Endodermal cell (in vitro differentiated cells): ENCODE measurements at regions not wholly inside any gene's neighbourhood (a gene's known extent, or its start where the extent isn't known, plus 50 kb on each side); places are given as distances from the start of the nearest gene placed in this dataset.
A peak's percentile ranks its signal among the peaks of the same experiment; 100 is the strongest.

Experiments used
- DNase-seq: peaks from one replicate; pipeline ENCODE4 v3.0.0-alpha.2; 2017
- H3K27ac ChIP-seq: 2 replicates; pipeline ENCODE4 v1.5.1; 2013; ENCODE audit warnings: mild to moderate bottlenecking, low read depth, low read length, moderate library complexity
- H3K27me3 ChIP-seq: 2 replicates; pipeline ENCODE4 v1.6.1; 2013; ENCODE audit warnings: mild to moderate bottlenecking, low read length, moderate library complexity; ENCODE audit not compliant: insufficient read depth, control insufficient read depth, poor library complexity, severe bottlenecking
- H3K36me3 ChIP-seq: 2 replicates; pipeline ENCODE4 v1.7.0; 2013; ENCODE audit warnings: mild to moderate bottlenecking, low read length, moderate library complexity; ENCODE audit not compliant: control insufficient read depth, insufficient read depth
- H3K4me1 ChIP-seq: one replicate; pipeline ENCODE4 v1.7.0; 2013; ENCODE audit warnings: low read length; ENCODE audit not compliant: control insufficient read depth, insufficient read depth
- H3K4me3 ChIP-seq: 2 replicates; pipeline ENCODE4 v1.5.1; 2013; ENCODE audit warnings: mild to moderate bottlenecking, low read length, moderate library complexity
- H3K9ac ChIP-seq: 2 replicates; pipeline ENCODE4 v1.6.1; 2013; ENCODE audit warnings: mild to moderate bottlenecking, low read length, moderate library complexity; ENCODE audit not compliant: poor library complexity, severe bottlenecking; ENCODE audit errors: extremely low read depth
- H3K9me3 ChIP-seq: 2 replicates; pipeline ENCODE4 v1.6.1; 2013; ENCODE audit warnings: mild to moderate bottlenecking, low read length, moderate library complexity; ENCODE audit not compliant: control insufficient read depth
- H3K27ac Mint-ChIP-seq: 2 replicates; pipeline ENCODE4 v1.8.0; 2020; ENCODE audit warnings: mixed read lengths
- H3K27me3 Mint-ChIP-seq: 2 replicates; pipeline ENCODE4 v1.8.0; 2021; ENCODE audit warnings: mild to moderate bottlenecking, mixed read lengths; ENCODE audit not compliant: insufficient read depth
- H3K36me3 Mint-ChIP-seq: 2 replicates; pipeline ENCODE4 v1.8.0; 2020; ENCODE audit warnings: low read depth, mixed read lengths
- H3K4me1 Mint-ChIP-seq: 2 replicates; pipeline ENCODE4 v1.8.0; 2020; ENCODE audit warnings: mixed read lengths
- H3K4me3 Mint-ChIP-seq: 2 replicates; pipeline ENCODE4 v1.8.0; 2020; ENCODE audit warnings: mild to moderate bottlenecking, moderate library complexity, mixed read lengths
- H3K9me3 Mint-ChIP-seq: 2 replicates; pipeline ENCODE4 v1.8.0; 2020; ENCODE audit warnings: mild to moderate bottlenecking, mixed read lengths
- WGBS, 2 experiments: methylation state at CpG; one replicate each; pipeline versions ENCODE4 v1.1.5 to v1.1.7; 2013; ENCODE audit warnings: missing lambda C conversion rate in 2 of 2, mixed read lengths in 1 of 2; ENCODE audit not compliant: insufficient coverage in 1 of 2, insufficient read length in 1 of 2; 5-methylcytosine and 5-hydroxymethylcytosine counted together
- TF ChIP-seq, protein P1 (sequence below): fragments of 200-600 bp; sonication (generic); conservative IDR thresholded peaks from 2 replicates; pipeline ENCODE4 v1.5.0; 2021; ENCODE audit warnings: antibody characterized with exemption, mild to moderate bottlenecking

GRCh38 chr7:123060446-123060845 is 64.9 kb upstream of the TAS2R16 start:
- H3K4me3 Mint-ChIP-seq, result no peak overlapping the region
- H3K27me3 ChIP-seq, result no peaks in the 10 kb centered on the region
- no peaks in the 10 kb centered on the region for H3K36me3 Mint-ChIP-seq

GRCh38 chr7:123057911-123058310 is 62.4 kb upstream of the TAS2R16 start:
- Mint-ChIP-seq H3K27ac (no peak overlapping the region), H3K27me3 (no peaks in the 10 kb centered on the region), H3K36me3 (no peaks in the 10 kb centered on the region), H3K4me1 (peaks cover 3% of the 10 kb centered on the region), H3K9me3 (no peaks in the 10 kb centered on the region), H3K4me3 (no peak overlapping the region)
- TF ChIP-seq, protein P1, sequence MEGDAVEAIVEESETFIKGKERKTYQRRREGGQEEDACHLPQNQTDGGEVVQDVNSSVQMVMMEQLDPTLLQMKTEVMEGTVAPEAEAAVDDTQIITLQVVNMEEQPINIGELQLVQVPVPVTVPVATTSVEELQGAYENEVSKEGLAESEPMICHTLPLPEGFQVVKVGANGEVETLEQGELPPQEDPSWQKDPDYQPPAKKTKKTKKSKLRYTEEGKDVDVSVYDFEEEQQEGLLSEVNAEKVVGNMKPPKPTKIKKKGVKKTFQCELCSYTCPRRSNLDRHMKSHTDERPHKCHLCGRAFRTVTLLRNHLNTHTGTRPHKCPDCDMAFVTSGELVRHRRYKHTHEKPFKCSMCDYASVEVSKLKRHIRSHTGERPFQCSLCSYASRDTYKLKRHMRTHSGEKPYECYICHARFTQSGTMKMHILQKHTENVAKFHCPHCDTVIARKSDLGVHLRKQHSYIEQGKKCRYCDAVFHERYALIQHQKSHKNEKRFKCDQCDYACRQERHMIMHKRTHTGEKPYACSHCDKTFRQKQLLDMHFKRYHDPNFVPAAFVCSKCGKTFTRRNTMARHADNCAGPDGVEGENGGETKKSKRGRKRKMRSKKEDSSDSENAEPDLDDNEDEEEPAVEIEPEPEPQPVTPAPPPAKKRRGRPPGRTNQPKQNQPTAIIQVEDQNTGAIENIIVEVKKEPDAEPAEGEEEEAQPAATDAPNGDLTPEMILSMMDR, result no peak
- no peak overlapping the region for H3K9ac ChIP-seq
- no peak overlapping the region for H3K4me3 ChIP-seq
- no peaks in the 10 kb centered on the region for H3K36me3 ChIP-seq
- no peaks in the 10 kb centered on the region for H3K27me3 ChIP-seq
- DNase-seq, result no peak
- no peaks in the 10 kb centered on the region for H3K4me1 ChIP-seq
- H3K27ac ChIP-seq, result no peak overlapping the region
- H3K9me3 ChIP-seq, result no peaks in the 10 kb centered on the region

More at GRCh38 chr7:123060446-123060845, 64.9 kb upstream of the TAS2R16 start:
- H3K36me3 ChIP-seq, result no peaks in the 10 kb centered on the region
- no peaks in the 10 kb centered on the region for H3K4me1 ChIP-seq
- no peaks in the 10 kb centered on the region for H3K4me1 Mint-ChIP-seq
- no peaks in the 10 kb centered on the region for H3K9me3 Mint-ChIP-seq
- H3K9me3 ChIP-seq, result no peaks in the 10 kb centered on the region
- H3K4me3 ChIP-seq, result no peak overlapping the region
- no peaks in the 10 kb centered on the region for H3K27me3 Mint-ChIP-seq
- no peak overlapping the region for H3K27ac Mint-ChIP-seq
- H3K9ac ChIP-seq, result no peak overlapping the region
- DNase-seq, result no peak
- H3K27ac ChIP-seq, result no peak overlapping the region
- TF ChIP-seq, protein P1, result no peak

- TF ChIP-seq, protein P1, result peak; percentile 72
- Histone ChIP-seq H3K27me3 (no peaks in the 10 kb centered on the region), H3K27ac (no peak overlapping the region), H3K4me3 (no peak overlapping the region), H3K9ac (no peak overlapping the region), H3K9me3 (peaks cover 4% of the 10 kb centered on the region), H3K4me1 (no peaks in the 10 kb centered on the region), H3K36me3 (no peaks in the 10 kb centered on the region)
- peaks cover 11% of the 10 kb centered on the region for H3K9me3 Mint-ChIP-seq
- no peak overlapping the region for H3K27ac Mint-ChIP-seq
- no peaks in the 10 kb centered on the region for H3K27me3 Mint-ChIP-seq
- H3K4me3 Mint-ChIP-seq, result no peak overlapping the region
- H3K4me1 Mint-ChIP-seq, result peaks cover 3% of the 10 kb centered on the region
- 76 to 88% methylated on average over 5 of the region's 5 CpGs for WGBS, 2 experiments
- DNase-seq, result peak; percentile 79
- H3K36me3 Mint-ChIP-seq, result peaks cover 1% of the 10 kb centered on the region
Measured at GRCh38 chr7:123054357-123055133, 59.0 kb upstream of the TAS2R16 start.
